Gastrocnemius medialis (tissue), 4 donors: ENCODE measurements at regions not wholly inside any gene's neighbourhood (a gene's known extent, or its start where the extent isn't known, plus 50 kb on each side); places are given as distances from the start of the nearest gene placed in this dataset.

ENCODE experiments used
- CTCF ChIP-seq, 5 experiments: fragments of 450-650 bp in 3 of 5; fragments of 200-600 bp in 2 of 5; sonication (generic) in 2 of 5; IDR thresholded peaks in 4 of 5; conservative IDR thresholded peaks in 1 of 5; 1 replicate in 4 of 5; 2 replicates in 1 of 5; pipeline ENCODE4 v1.5.1; 2016 to 2019; ENCODE audit warnings: antibody characterized with exemption in 5 of 5, mild to moderate bottlenecking in 3 of 5, moderate library complexity in 3 of 5
- POLR2A ChIP-seq, 2 donors: fragments of 450-650 bp; IDR thresholded peaks; one replicate each; pipeline ENCODE4 v1.6.1; 2017; ENCODE audit warnings: antibody characterized with exemption in 2 of 2, mild to moderate bottlenecking in 2 of 2, moderate library complexity in 2 of 2

GRCh38 chr12:24480766-24481449 is 468.0 kb downstream of the BCAT1 start:
- TF ChIP-seq POLR2A (IDR thresholded peaks at IDR 0.05): no peak
- TF ChIP-seq CTCF (IDR thresholded peaks at IDR 0.05 in 4 of 5, conservative IDR thresholded peaks at IDR 0.05 in 1 of 5): no peak
